ENCODE measurements at regions not wholly inside any gene's neighbourhood (a gene's known extent, or its start where the extent isn't known, plus 50 kb on each side); places are given as distances from the start of the nearest gene placed in this dataset.

- H3K27me3 ChIP-seq (ENCODE audit: control insufficient read depth, insufficient read depth, low read length): no peaks in the 10 kb centered on the region
- ChIA-PET POLR2A (no interaction called here), CTCF (no interaction called here)
- no peaks in the 10 kb centered on the region for H3K9me3 ChIP-seq (ENCODE audit: control insufficient read depth, insufficient read depth, low read depth, low read length)
- DNase-seq (ENCODE audit: low read depth, low spot score) (no peak), ATAC-seq (no peak)
- intact Hi-C loops (cut with micrococcal nuclease; ENCODE audit: unreplicated experiment): no loop called here
- H3K27ac ChIP-seq (ENCODE audit: low read length): no peak overlapping the region
- no peaks in the 10 kb centered on the region for H3K36me3 ChIP-seq (ENCODE audit: control insufficient read depth, insufficient read depth, low read length)
- no TSS peak for BruUV-seq (replicated peaks)
- no peak overlapping the region for H3K4me3 ChIP-seq (ENCODE audit: low read depth in 2 of 2, low read length in 2 of 2)
- in situ Hi-C loops (cut with HindIII; ENCODE audit: low pct_unique_long_range_greater_than_20kb, low sequenced_read_pairs): no loop called here
- TF ChIP-seq REST (IDR thresholded peaks at IDR 0.05; ENCODE audit: insufficient read depth in 1 of 2, low read depth in 2 of 2, low read length in 1 of 2) (no peak), CTCF (IDR thresholded peaks at IDR 0.05) (no peak), SIN3A (IDR thresholded peaks at IDR 0.05; ENCODE audit: borderline replicate concordance, insufficient read depth, low read depth, low read length) (no peak), POLR2AphosphoS5 (IDR thresholded peaks at IDR 0.05; ENCODE audit: low read depth, low read length) (no peak), TCF7L2 (IDR thresholded peaks at IDR 0.05; ENCODE audit: low read depth, low read length) (no peak)
- H3K4me1 ChIP-seq (ENCODE audit: control insufficient read depth, insufficient read depth, low read length): no peaks in the 10 kb centered on the region
Observed at GRCh38 chr1:75673885-75674284, 50.6 kb upstream of the ACADM start.
